Cardiac muscle cell (in vitro differentiated cells and primary cell): ENCODE measurements at regions not wholly inside any gene's neighbourhood (a gene's known extent, or its start where the extent isn't known, plus 50 kb on each side); places are given as distances from the start of the nearest gene placed in this dataset.
A peak's percentile ranks its signal among the peaks of the same experiment; 100 is the strongest.

Experiments
- DNase-seq, 2 donors: peaks; one replicate each; pipeline versions ENCODE4 v3.0.0 to v3.0.0-alpha.2; 2010 to 2017; ENCODE audit warnings: low read depth in 1 of 2, low spot score in 1 of 2
- H3K27ac ChIP-seq: fragments of 200-600 bp; sonication (generic); 2 replicates; pipeline ENCODE4 v1.5.1; 2016
- H3K27me3 ChIP-seq: fragments of 200-600 bp; sonication (generic); 2 replicates; pipeline ENCODE4 v1.6.0; 2016; ENCODE audit warnings: control low read depth
- H3K36me3 ChIP-seq: fragments of 200-600 bp; sonication (generic); 2 replicates; pipeline ENCODE4 v1.5.1; 2016; ENCODE audit warnings: control low read depth
- H3K4me1 ChIP-seq: fragments of 200-600 bp; sonication (generic); 2 replicates; pipeline ENCODE4 v1.8.1; 2017; ENCODE audit warnings: low read depth, mild to moderate bottlenecking, mixed run types
- H3K4me3 ChIP-seq: fragments of 200-600 bp; sonication (generic); 2 replicates; pipeline ENCODE4 v1.5.1; 2016; ENCODE audit warnings: mild to moderate bottlenecking
- H3K9me3 ChIP-seq: fragments of 200-600 bp; sonication (generic); 2 replicates; pipeline ENCODE4 v1.5.1; 2017; ENCODE audit warnings: low read depth, mild to moderate bottlenecking, control low read depth
- CTCF ChIP-seq: IDR thresholded peaks from 2 replicates; pipeline ENCODE4 v1.5.1; 2012; ENCODE audit warnings: low read depth, mild to moderate bottlenecking, low read length

DNA sequence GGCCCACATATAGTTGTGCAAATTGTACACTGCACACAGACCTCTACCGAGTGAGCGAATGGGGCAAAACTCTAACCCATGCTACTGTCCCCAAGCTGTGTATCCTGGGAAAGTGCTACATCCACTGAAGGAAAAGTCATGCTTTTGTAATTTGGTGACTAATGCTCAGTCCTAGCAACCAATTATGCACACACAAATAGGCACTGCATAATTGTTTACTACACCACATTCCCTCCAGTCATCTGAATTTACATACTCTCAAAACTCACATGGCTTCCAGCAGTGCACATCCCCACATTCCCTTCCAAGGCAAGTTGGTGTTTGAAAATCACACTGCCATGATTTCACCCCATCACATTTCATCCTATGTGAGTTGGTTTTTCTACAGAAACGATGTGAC is 125.9 kb upstream of the OSMR start:
- TF ChIP-seq CTCF, result no peak
- Histone ChIP-seq H3K27ac (no peak overlapping the region), H3K36me3 (no peaks in the 10 kb centered on the region), H3K4me1 (peaks cover 13% of the 10 kb centered on the region), H3K27me3 (no peaks in the 10 kb centered on the region), H3K9me3 (no peaks in the 10 kb centered on the region), H3K4me3 (no peak overlapping the region)
- peak in 1 of 2 donors; percentile 36 for DNase-seq

DNA sequence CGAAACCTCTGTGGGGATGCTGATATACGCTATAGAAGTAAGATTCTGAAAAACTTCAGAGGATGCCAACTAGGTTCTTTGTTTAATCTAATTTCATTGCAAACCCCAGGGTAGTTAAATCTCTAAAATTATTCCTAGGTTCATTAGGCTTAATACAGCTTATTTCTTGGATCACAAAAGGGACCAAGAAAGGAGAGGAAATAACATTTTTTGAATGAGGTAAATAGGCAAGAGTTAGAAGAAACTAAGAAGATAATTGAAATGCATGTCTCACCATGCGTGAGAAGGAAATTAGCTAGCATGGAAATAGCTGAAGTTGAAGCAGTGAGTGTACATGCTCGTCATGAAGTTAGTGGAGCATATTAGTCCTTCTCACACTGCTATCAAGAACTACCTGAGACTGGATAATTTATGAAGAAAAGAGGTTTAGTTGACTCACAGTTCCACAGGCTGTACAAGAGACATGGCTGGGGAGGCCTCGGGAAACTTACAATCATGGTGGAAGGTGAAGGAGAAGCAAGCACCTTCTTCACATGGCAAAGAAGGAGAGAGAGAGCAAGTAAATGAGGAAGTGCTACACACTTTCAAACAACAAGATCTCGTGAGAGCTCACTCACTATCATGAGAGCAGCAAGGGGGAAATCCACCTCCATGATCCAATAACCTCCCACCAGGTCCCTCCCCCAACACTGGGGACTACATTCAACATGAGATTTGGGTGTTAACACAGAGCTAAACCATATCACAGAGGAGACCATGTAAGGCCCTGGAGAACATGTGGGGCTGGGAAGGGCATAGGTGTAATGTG is 125.1 kb upstream of the OSMR start:
- Histone ChIP-seq H3K36me3 (no peaks in the 10 kb centered on the region), H3K27ac (no peak overlapping the region), H3K4me3 (no peak overlapping the region), H3K9me3 (no peaks in the 10 kb centered on the region), H3K4me1 (peaks cover 13% of the 10 kb centered on the region), H3K27me3 (no peaks in the 10 kb centered on the region)
- DNase-seq, result no peak
- no peak for TF ChIP-seq CTCF

GRCh38 chr5:38722918-38723317 is 122.9 kb upstream of the OSMR start:
- Histone ChIP-seq H3K4me3 (no peak overlapping the region), H3K4me1 (peaks cover 9% of the 10 kb centered on the region), H3K27me3 (no peaks in the 10 kb centered on the region), H3K36me3 (no peaks in the 10 kb centered on the region), H3K27ac (no peak overlapping the region), H3K9me3 (no peaks in the 10 kb centered on the region)
- peak in 1 of 2 donors; percentile 30 for DNase-seq
- TF ChIP-seq CTCF, result no peak

GRCh38 chr5:38723426-38723825 is 122.4 kb upstream of the OSMR start:
- H3K27ac ChIP-seq, result no peak overlapping the region
- no peak for DNase-seq
- H3K4me1 ChIP-seq, result peaks cover 9% of the 10 kb centered on the region
- H3K4me3 ChIP-seq, result no peak overlapping the region
- H3K36me3 ChIP-seq, result no peaks in the 10 kb centered on the region
- no peak for TF ChIP-seq CTCF
- no peaks in the 10 kb centered on the region for H3K27me3 ChIP-seq
- H3K9me3 ChIP-seq, result no peaks in the 10 kb centered on the region

DNA sequence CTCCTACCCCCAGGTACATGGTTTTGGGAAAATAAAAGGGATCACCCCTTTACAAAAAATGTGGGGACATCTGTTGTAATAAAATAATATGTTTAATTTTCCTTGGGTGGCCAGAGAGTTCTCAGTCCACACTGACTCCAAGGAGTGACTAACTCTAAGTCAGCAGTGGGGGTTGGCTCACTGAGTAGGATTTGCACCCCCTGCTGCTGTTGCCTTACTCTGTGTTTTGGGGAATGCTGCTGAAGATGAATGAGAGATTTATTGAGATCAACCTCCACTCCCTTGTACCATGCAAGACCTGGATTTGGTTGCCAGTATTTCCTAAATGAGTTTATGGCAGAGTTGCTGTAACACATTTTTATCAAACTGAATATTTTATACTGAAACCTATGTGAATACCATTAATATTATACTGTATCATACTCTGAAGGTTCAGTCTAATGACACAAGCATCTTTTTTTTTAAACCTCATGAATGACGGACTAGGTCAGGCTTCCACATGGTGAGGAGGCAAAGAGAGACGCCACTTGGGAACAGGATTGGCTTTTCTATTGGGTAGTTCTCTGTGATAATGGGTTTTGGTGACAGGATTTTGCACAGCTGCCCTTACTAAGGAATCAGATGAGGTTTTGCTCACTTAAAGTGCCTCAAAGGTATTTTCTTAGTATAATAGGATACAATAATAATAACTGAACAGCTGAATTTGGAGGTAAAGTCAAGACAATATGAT is 121.3 kb upstream of the OSMR start:
- H3K36me3 ChIP-seq, result no peaks in the 10 kb centered on the region
- no peak overlapping the region for H3K4me3 ChIP-seq
- DNase-seq, result peak in 1 of 2 donors; percentile 21
- H3K4me1 ChIP-seq, result peaks cover under 1% of the 10 kb centered on the region
- TF ChIP-seq CTCF, result no peak
- no peak overlapping the region for H3K27ac ChIP-seq
- no peaks in the 10 kb centered on the region for H3K27me3 ChIP-seq
- no peaks in the 10 kb centered on the region for H3K9me3 ChIP-seq
